Left ventricle myocardium inferior (tissue), 1 donor: ENCODE measurements at regions not wholly inside any gene's neighbourhood (a gene's known extent, or its start where the extent isn't known, plus 50 kb on each side); places are given as distances from the start of the nearest gene placed in this dataset.

Source experiments
- DNase-seq: peaks from one replicate; pipeline ENCODE4 v3.0.0-alpha.2; 2020
- H3K27ac ChIP-seq: fragments of 200-600 bp; replicated peaks from 2 replicates; pipeline ENCODE4 v1.8.0; 2021
- H3K27me3 ChIP-seq: fragments of 200-600 bp; 2 replicates; pipeline ENCODE4 v1.8.0; 2021; ENCODE audit warnings: low read depth
- H3K36me3 ChIP-seq: fragments of 200-600 bp; 2 replicates; pipeline ENCODE4 v1.8.0; 2021
- H3K4me1 ChIP-seq: fragments of 200-600 bp; 2 replicates; pipeline ENCODE4 v1.8.0; 2021
- H3K4me3 ChIP-seq: fragments of 200-600 bp; 2 replicates; pipeline ENCODE4 v1.8.0; 2021; ENCODE audit warnings: mild to moderate bottlenecking, moderate library complexity
- H3K9me3 ChIP-seq: fragments of 200-600 bp; replicated peaks from 2 replicates; pipeline ENCODE4 v1.8.0; 2021
- intact Hi-C: fragments of 100-400 bp; cut with micrococcal nuclease; formaldehyde crosslinking; loops from one replicate; pipeline ENCODE4 v1.11.0; 2022
- TF ChIP-seq, protein P1 (sequence below): fragments of 200-600 bp; IDR thresholded peaks from 2 replicates; pipeline ENCODE4 v1.8.0; 2021; ENCODE audit warnings: antibody characterized with exemption, mild to moderate bottlenecking, borderline replicate concordance
- donor health status: DM: no; HTN: yes; CAD: no; lungs with severe emphysema.

GRCh38 chrX:39898147-39898546 is 199.6 kb downstream of the BCOR start:
- TF ChIP-seq, protein P1, sequence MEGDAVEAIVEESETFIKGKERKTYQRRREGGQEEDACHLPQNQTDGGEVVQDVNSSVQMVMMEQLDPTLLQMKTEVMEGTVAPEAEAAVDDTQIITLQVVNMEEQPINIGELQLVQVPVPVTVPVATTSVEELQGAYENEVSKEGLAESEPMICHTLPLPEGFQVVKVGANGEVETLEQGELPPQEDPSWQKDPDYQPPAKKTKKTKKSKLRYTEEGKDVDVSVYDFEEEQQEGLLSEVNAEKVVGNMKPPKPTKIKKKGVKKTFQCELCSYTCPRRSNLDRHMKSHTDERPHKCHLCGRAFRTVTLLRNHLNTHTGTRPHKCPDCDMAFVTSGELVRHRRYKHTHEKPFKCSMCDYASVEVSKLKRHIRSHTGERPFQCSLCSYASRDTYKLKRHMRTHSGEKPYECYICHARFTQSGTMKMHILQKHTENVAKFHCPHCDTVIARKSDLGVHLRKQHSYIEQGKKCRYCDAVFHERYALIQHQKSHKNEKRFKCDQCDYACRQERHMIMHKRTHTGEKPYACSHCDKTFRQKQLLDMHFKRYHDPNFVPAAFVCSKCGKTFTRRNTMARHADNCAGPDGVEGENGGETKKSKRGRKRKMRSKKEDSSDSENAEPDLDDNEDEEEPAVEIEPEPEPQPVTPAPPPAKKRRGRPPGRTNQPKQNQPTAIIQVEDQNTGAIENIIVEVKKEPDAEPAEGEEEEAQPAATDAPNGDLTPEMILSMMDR, result no peak

GRCh38 chrX:39899059-39899458 is 198.7 kb downstream of the BCOR start:
- intact Hi-C loops, result no loop called here
- Histone ChIP-seq H3K4me3 (no peak overlapping the region), H3K9me3 (no peaks in the 10 kb centered on the region), H3K27ac (no peak overlapping the region), H3K4me1 (peaks cover 31% of the 10 kb centered on the region), H3K27me3 (no peaks in the 10 kb centered on the region), H3K36me3 (no peaks in the 10 kb centered on the region)
- TF ChIP-seq, protein P1, result no peak
- DNase-seq, result no peak

More at GRCh38 chrX:39898147-39898546, 199.6 kb downstream of the BCOR start:
- Histone ChIP-seq H3K27ac (no peak overlapping the region), H3K36me3 (no peaks in the 10 kb centered on the region), H3K27me3 (no peaks in the 10 kb centered on the region), H3K4me3 (no peak overlapping the region), H3K9me3 (no peaks in the 10 kb centered on the region), H3K4me1 (peaks cover 31% of the 10 kb centered on the region)
- DNase-seq, result no peak
- intact Hi-C loops, result no loop called here

GRCh38 chrX:39899856-39900776 is 197.6 kb downstream of the BCOR start:
- TF ChIP-seq, protein P1, result no peak
- DNase-seq, result no peak
- H3K27ac ChIP-seq, result no peak overlapping the region
- no peaks in the 10 kb centered on the region for H3K27me3 ChIP-seq
- intact Hi-C loops, result no loop called here
- H3K36me3 ChIP-seq, result no peaks in the 10 kb centered on the region
- peak overlapping the region; percentile 6 for H3K4me3 ChIP-seq
- H3K9me3 ChIP-seq, result no peaks in the 10 kb centered on the region
- H3K4me1 ChIP-seq, result peaks cover 27% of the 10 kb centered on the region

DNA sequence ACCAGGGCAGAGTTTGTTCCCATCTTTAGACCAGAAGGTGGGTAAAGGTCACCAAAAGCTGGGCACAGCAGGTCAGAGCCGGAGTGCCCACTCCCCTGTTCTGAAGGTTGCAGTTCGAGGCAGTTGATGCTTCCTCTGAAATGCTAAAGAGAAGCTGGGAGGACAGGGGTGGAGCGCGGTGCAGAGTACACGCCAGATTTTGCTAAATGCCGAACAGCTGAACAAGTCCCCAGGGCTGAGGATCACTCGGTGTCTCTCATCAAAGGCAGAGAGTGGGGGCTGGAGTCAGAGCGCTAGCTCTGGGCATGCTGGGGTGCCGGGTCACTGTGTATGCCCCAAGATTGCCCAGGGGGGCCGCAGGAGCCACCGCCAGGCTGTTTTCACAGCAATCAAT is 197.0 kb downstream of the BCOR start:
- Histone ChIP-seq H3K4me1 (peaks cover 27% of the 10 kb centered on the region), H3K9me3 (no peaks in the 10 kb centered on the region), H3K36me3 (no peaks in the 10 kb centered on the region), H3K4me3 (peak overlapping the region; percentile 6), H3K27ac (no peak overlapping the region), H3K27me3 (no peaks in the 10 kb centered on the region)
- DNase-seq, result no peak
- TF ChIP-seq, protein P1, result no peak
- intact Hi-C loops, result no loop called here

DNA sequence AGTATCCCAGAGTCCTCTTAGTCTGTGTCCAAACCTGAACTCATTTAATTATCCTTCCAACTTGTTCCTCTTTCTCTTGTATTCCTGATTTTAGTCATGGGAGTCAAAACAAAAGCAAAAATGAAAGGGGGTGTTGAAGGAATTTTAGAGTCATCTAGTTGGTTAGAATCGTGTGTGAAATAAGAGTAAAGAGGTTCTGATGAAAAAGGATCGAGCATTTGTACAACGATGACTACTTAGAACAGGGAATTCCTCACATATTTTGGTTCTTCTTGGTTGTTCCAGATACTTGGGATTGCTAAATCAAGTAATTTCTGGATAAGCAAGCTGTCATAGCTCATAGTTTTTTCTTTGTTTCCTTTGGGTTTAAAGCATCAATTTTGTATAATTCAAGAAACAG is 194.4 kb downstream of the BCOR start:
- Histone ChIP-seq H3K27ac (no peak overlapping the region), H3K9me3 (no peaks in the 10 kb centered on the region), H3K4me3 (no peak overlapping the region), H3K4me1 (peaks cover 19% of the 10 kb centered on the region), H3K27me3 (no peaks in the 10 kb centered on the region), H3K36me3 (no peaks in the 10 kb centered on the region)
- intact Hi-C loops, result no loop called here
- DNase-seq, result no peak
- TF ChIP-seq, protein P1, result no peak
